Globus pallidus (tissue), 1 donor: ENCODE measurements at regions not wholly inside any gene's neighbourhood (a gene's known extent, or its start where the extent isn't known, plus 50 kb on each side); places are given as distances from the start of the nearest gene placed in this dataset.

Experiments
- DNase-seq: peaks from one replicate; pipeline ENCODE4 v3.0.0-alpha.2; 2015; ENCODE audit warnings: low spot score

- DNase-seq, result no peak
Observed at GRCh38 chrX:25219480-25219879, 203.7 kb upstream of the ARX start.

DNA sequence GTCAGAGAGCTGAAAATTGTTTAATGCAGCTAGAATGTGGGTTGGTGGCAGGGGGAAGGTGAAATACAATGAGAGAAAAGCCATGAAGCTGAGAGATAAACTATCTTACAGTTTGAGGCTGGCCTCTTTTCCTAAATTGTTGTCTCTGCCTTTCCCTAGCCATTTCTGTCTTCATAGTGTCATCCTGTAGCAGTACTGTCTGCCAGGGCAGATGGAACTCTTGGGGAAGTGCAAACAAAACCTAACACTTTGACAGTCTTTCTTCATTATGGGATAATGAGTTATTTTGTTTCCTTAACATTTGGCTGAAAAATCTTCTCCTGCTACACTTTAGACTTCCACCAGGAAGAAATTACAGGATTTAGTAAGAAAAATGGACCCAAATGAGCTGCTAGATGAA, 197.8 kb upstream of the ARX start:
- no peak for DNase-seq

- DNase-seq, result no peak
Observed at GRCh38 chrX:25207803-25208475, 192.2 kb upstream of the ARX start.

- DNase-seq, result no peak
Observed at GRCh38 chrX:25206778-25207177, 191.0 kb upstream of the ARX start.

DNA sequence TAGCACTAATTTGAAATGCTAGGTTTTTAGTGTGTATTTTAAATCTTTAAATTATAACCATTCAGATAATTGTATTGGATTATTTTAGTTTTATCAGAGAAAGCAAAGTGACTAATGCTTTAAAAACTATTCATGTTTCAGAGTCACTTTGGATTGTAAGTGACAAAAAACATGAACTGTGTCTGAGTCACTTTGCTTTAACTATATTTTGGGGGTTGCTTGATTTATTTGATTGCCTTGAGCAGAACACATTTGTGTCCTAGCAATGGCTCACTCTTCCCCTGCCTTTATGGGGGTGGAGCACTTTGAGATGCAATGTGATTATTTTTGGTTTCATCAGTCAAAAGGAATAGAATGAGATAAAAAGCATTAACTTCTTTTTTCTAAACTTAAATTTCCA, 188.4 kb upstream of the ARX start:
- DNase-seq, result no peak

DNA sequence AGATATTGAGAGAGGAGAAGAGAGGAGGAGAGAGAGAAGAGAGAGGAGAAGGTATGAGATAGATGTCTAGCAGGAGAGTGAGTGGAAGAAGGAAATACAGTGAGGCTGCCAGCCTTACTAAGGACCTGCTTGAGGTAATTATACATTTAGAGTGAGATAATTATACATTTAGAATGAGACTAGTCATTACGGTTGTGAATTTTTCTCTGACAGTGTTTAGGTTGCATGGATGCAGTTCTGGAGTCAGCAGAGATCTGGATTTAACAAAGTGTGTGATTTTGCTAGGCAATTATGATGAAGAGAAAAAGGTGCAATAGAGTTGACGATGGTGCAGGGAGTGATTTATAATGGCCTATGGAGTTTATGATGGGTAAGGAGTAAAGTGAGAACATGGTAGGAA, 187.1 kb upstream of the ARX start:
- DNase-seq, result no peak

- no peak for DNase-seq
Observed at GRCh38 chrX:25198891-25199290, 183.1 kb upstream of the ARX start.

DNA sequence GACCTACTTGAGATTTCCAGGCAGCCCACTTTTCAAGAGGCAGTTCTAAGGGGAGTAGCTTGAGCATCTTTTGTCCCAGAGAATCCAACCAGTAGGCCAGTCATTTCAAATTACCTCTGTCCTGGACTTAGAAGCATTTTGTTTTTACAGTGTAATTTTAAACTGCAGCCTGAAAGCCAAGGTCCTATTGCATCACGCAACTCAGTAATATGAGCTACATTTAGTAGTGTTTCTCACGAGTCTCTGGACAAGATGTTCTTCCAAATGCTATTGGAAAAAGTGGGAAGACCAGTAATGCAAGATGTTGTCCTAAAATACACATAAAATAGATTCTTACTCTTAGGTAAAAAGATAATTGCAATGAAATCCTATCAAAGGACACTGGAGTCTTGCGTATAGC, 182.5 kb upstream of the ARX start:
- no peak for DNase-seq

GRCh38 chrX:25196221-25196620, 180.5 kb upstream of the ARX start:
- DNase-seq, result no peak

DNA sequence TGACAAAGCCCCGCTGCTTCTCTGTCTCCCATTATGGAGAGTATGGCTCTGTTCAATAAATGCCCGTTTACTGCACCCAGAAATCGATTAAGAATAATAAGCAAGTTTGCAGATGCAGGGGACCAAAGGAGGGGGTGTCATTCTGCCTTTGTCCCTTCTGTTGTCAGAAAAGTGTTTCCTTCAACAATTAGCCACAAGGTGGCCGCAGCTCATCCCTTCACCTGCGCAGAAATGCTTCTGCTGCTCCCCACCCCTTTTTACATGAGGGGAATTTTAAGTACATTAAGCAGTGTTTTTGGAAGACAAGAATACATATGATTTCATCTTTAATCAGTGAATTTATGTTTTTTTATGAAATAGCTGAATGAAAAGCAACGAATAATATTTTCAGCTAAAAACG, 175.6 kb upstream of the ARX start:
- DNase-seq, result no peak

- no peak for DNase-seq
Observed at GRCh38 chrX:25181775-25182174, 166.0 kb upstream of the ARX start.

- no peak for DNase-seq
Observed at GRCh38 chrX:25180242-25180641, 164.5 kb upstream of the ARX start.

DNA sequence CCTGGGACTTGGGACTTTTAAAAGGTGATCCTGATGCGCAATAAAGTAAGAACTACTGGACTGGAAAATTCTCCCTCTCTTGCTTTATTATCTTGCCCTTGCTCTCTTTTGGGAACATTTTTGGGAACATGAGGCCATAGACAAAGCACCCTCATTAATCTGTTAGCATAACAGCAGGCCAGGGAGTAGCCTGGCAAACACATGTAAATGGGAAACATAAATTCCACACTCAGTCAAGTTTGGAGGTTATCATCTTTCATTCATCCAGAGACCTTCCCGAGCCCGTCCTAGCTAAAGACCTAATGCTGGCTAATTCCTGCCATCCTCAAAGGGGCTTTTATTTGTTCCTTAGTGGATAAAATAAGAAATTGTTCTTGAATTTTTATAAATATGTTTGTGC, 162.8 kb upstream of the ARX start:
- DNase-seq, result no peak

DNA sequence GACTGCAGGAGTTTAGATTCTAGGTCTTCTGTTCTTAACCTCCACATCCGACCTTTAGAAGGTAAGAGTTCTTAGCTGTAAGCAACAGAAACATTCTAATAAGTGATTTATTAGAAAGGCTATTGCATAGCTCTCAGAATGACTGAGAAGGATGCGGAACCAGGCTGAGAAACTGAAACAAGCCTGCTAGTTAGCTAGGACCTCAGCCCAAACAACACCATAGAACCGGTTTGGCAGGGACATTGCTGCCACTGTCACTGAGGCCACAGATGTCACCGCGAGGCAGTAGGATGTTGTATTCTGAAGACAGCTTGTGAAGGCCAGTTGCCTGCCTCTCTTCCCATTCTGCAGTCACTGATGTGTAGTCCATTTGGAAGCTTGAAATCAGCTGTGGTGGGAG, 160.0 kb upstream of the ARX start:
- DNase-seq, result no peak

DNA sequence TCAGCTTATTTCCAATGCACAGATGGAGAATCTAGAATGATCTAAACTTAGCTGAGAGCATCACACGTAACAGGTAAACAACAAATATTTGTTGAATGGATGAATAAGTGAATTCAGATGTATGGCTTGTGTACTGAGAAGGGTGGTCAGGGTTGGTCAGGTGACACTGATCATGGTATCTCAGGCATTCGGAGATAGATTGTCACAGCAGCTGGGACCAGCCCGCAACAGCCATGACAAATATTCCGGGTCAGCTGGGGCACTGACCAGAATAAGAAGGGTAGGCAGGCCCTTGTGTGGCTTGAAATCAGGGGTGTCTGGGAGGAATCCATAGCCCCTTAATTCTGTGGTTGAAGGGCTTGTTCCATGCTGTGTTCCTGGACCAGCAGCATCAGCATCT, 159.4 kb upstream of the ARX start:
- DNase-seq, result no peak

GRCh38 chrX:25166546-25166945, 150.8 kb upstream of the ARX start:
- no peak for DNase-seq

DNA sequence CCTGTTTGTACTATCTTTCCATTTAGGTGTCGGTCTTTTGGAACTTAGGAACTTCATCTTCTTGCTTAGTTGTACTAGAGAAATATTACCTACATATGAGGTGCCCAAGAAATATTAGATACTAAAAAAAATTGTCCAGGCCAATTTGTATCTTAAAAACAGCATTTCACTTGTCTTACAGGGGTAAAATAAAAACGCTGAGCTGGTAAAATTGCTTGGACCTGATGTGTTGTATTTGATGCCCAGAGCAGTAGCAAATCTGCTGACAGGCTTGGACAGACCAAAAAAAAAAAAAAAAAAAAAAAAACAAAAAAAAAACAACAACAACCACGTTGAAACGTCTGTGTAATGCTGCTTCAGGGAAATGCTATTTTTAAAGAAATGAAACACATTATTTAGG, 150.4 kb upstream of the ARX start:
- DNase-seq, result no peak

GRCh38 chrX:25158635-25159034, 142.9 kb upstream of the ARX start:
- no peak for DNase-seq

- DNase-seq, result no peak
Observed at GRCh38 chrX:25156832-25157231, 141.1 kb upstream of the ARX start.

- DNase-seq, result no peak
Observed at GRCh38 chrX:25156323-25156722, 140.6 kb upstream of the ARX start.

GRCh38 chrX:25154168-25154567, 138.4 kb upstream of the ARX start:
- DNase-seq, result no peak

- DNase-seq, result no peak
Observed at GRCh38 chrX:25151749-25152148, 136.0 kb upstream of the ARX start.

- peak; percentile 20 for DNase-seq
Observed at GRCh38 chrX:25144043-25144940, 128.5 kb upstream of the ARX start.

DNA sequence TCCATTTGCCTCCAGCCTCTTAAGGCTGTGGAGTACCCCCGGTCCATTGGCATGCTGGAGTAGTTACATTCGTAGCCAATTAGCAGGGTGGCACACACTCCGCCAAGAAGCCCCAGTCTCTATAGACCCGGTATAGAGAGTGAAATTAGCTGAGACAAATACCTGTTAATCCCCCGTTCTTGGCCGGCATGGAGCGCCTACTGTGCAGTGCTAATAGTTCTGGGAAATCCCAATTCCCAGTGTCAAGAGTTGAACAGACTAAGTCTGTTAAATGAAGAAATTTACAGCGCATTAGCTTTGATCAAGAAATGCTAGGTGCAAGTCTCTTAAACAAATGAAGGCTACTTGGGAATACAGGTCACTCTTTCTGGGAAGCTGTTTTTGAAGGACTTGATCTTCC, 127.8 kb upstream of the ARX start:
- no peak for DNase-seq
